H1 (cell line): ENCODE measurements at regions not wholly inside any gene's neighbourhood (a gene's known extent, or its start where the extent isn't known, plus 50 kb on each side); places are given as distances from the start of the nearest gene placed in this dataset.

Source experiments
- CHD7 ChIP-seq: fragments of 300-600 bp; sonication (generic); IDR thresholded peaks from 2 replicates; pipeline ENCODE4 v1.7.1; 2012; ENCODE audit warnings: low read length, moderate library complexity, mild to moderate bottlenecking, inconsistent platforms; ENCODE audit not compliant: insufficient replicate concordance

- TF ChIP-seq CHD7 = no peak
These were observed 60.0 kb upstream of the LAPTM5 start (continued) for GRCh38 chr1:30817548-30817947.
